Mammary epithelial cell (primary cell): ENCODE measurements at regions not wholly inside any gene's neighbourhood (a gene's known extent, or its start where the extent isn't known, plus 50 kb on each side); places are given as distances from the start of the nearest gene placed in this dataset.

Source experiments
- EZH2 ChIP-seq: IDR thresholded peaks from 2 replicates; pipeline ENCODE4 v1.6.1; 2012; ENCODE audit warnings: low read length, inconsistent platforms, borderline replicate concordance
- TF ChIP-seq, protein P1 (sequence below), 2 donors: IDR thresholded peaks in 1 of 2; conservative IDR thresholded peaks in 1 of 2; 2 replicates each; pipeline ENCODE4 v1.5.1; 2011 to 2012; ENCODE audit warnings: inconsistent platforms in 2 of 2, low read length in 2 of 2, mild to moderate bottlenecking in 2 of 2, control low read depth in 1 of 2, low read depth in 1 of 2; ENCODE audit not compliant: insufficient read depth in 1 of 2; ENCODE audit errors: extremely low read depth in 1 of 2

- TF ChIP-seq, protein P1, sequence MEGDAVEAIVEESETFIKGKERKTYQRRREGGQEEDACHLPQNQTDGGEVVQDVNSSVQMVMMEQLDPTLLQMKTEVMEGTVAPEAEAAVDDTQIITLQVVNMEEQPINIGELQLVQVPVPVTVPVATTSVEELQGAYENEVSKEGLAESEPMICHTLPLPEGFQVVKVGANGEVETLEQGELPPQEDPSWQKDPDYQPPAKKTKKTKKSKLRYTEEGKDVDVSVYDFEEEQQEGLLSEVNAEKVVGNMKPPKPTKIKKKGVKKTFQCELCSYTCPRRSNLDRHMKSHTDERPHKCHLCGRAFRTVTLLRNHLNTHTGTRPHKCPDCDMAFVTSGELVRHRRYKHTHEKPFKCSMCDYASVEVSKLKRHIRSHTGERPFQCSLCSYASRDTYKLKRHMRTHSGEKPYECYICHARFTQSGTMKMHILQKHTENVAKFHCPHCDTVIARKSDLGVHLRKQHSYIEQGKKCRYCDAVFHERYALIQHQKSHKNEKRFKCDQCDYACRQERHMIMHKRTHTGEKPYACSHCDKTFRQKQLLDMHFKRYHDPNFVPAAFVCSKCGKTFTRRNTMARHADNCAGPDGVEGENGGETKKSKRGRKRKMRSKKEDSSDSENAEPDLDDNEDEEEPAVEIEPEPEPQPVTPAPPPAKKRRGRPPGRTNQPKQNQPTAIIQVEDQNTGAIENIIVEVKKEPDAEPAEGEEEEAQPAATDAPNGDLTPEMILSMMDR (conservative IDR thresholded peaks at IDR 0.05 in 1 of 2, IDR thresholded peaks at IDR 0.05 in 1 of 2; ENCODE audit: extremely low read depth in 1 of 2, insufficient read depth in 1 of 2, low read depth in 1 of 2, low read length in 2 of 2): no peak
- no peak for TF ChIP-seq EZH2
Measured at GRCh38 chr12:75642226-75642625, 130.8 kb upstream of the KRR1 start.
